ENCODE measurements at regions not wholly inside any gene's neighbourhood (a gene's known extent, or its start where the extent isn't known, plus 50 kb on each side); places are given as distances from the start of the nearest gene placed in this dataset.

GRCh38 chr15:61697796-61698195 lies 362.5 kb downstream of the VPS13C start:
- no peak for TF ChIP-seq CTCF (IDR thresholded peaks at IDR 0.05)
- no peak for TF ChIP-seq POLR2A (IDR thresholded peaks at IDR 0.05)
